ENCODE measurements at regions not wholly inside any gene's neighbourhood (a gene's known extent, or its start where the extent isn't known, plus 50 kb on each side); places are given as distances from the start of the nearest gene placed in this dataset.
A peak's percentile ranks its signal among the peaks of the same experiment; 100 is the strongest.

- no peaks in the 10 kb centered on the region for H3K36me3 ChIP-seq (ENCODE audit: control insufficient read depth in 2 of 2, extremely low read depth in 1 of 2, insufficient read depth in 2 of 2, low read length in 2 of 2)
- no peak overlapping the region for H3K27ac ChIP-seq (ENCODE audit: insufficient read depth, low read depth, low read length)
- H2AFZ ChIP-seq (ENCODE audit: low read depth, low read length) = no peak overlapping the region
- intact Hi-C loops (cut with micrococcal nuclease) = no loop called here
- no peaks in the 10 kb centered on the region for H3K27me3 ChIP-seq (ENCODE audit: control insufficient read depth in 2 of 2, insufficient read depth in 2 of 2, low read length in 2 of 2)
- no peaks in the 10 kb centered on the region for H3K9me1 ChIP-seq (replicated peaks; ENCODE audit: control insufficient read depth, extremely low read depth, insufficient read depth, low read length)
- dilution Hi-C loops (cut with MboI; ENCODE audit: extremely low pct_ligation_motif_present, low sequenced_read_pairs) = no loop called here
- no peak overlapping the region for H3K9ac ChIP-seq (replicated peaks; ENCODE audit: extremely low read depth, insufficient read depth, low read length)
- no peaks in the 10 kb centered on the region for H4K20me1 ChIP-seq (replicated peaks; ENCODE audit: control insufficient read depth, extremely low read depth, insufficient read depth, low read length)
- no peak overlapping the region for H3K4me2 ChIP-seq (ENCODE audit: insufficient read depth, low read length)
- BruUV-seq (replicated peaks) = no TSS peak
- no peak for FAIRE-seq
- TF ChIP-seq POLR2A (IDR thresholded peaks at IDR 0.05; ENCODE audit: low read depth, low read length) = no peak
- H3K79me2 ChIP-seq (ENCODE audit: control insufficient read depth, insufficient read depth, low read length) = no peaks in the 10 kb centered on the region
- H3K4me1 ChIP-seq (ENCODE audit: control insufficient read depth, extremely low read depth, insufficient read depth, low read length) = peaks cover 2% of the 10 kb centered on the region
- DNase-seq (ENCODE audit: low read depth, low spot score) = peak; percentile 41
- no peaks in the 10 kb centered on the region for H3K9me3 ChIP-seq (replicated peaks; ENCODE audit: control insufficient read depth, insufficient read depth, low read length)
- CTCF ChIA-PET = interaction anchor here (1.0 to 1.4 kb wide), 2 partner anchors 8 to 14 kb away, joined by 3 to 5 read pairs; no protein-coding TSS in a partner anchor
- POLR2A ChIA-PET = no interaction called here
- no peak overlapping the region for H3K4me3 ChIP-seq (replicated peaks in 1 of 3; ENCODE audit: insufficient read depth in 1 of 3, low read depth in 1 of 3, low read length in 3 of 3)
These were observed 81.3 kb upstream of the ZNF438 start for GRCh38 chr10:31112961-31113360.

- Histone ChIP-seq H3K4me3 (replicated peaks in 1 of 3; ENCODE audit: insufficient read depth in 1 of 3, low read depth in 1 of 3, low read length in 3 of 3) (no peak overlapping the region), H3K27me3 (ENCODE audit: control insufficient read depth in 2 of 2, insufficient read depth in 2 of 2, low read length in 2 of 2) (no peaks in the 10 kb centered on the region), H3K4me2 (ENCODE audit: insufficient read depth, low read length) (no peak overlapping the region), H3K79me2 (ENCODE audit: control insufficient read depth, insufficient read depth, low read length) (no peaks in the 10 kb centered on the region), H3K27ac (ENCODE audit: insufficient read depth, low read depth, low read length) (no peak overlapping the region), H3K4me1 (ENCODE audit: control insufficient read depth, extremely low read depth, insufficient read depth, low read length) (peaks cover 2% of the 10 kb centered on the region), H4K20me1 (replicated peaks; ENCODE audit: control insufficient read depth, extremely low read depth, insufficient read depth, low read length) (no peaks in the 10 kb centered on the region), H3K9me3 (replicated peaks; ENCODE audit: control insufficient read depth, insufficient read depth, low read length) (no peaks in the 10 kb centered on the region), H3K36me3 (ENCODE audit: control insufficient read depth in 2 of 2, extremely low read depth in 1 of 2, insufficient read depth in 2 of 2, low read length in 2 of 2) (no peaks in the 10 kb centered on the region), H3K9me1 (replicated peaks; ENCODE audit: control insufficient read depth, extremely low read depth, insufficient read depth, low read length) (no peaks in the 10 kb centered on the region), H3K9ac (replicated peaks; ENCODE audit: extremely low read depth, insufficient read depth, low read length) (no peak overlapping the region), H2AFZ (ENCODE audit: low read depth, low read length) (no peak overlapping the region)
- DNase-seq (ENCODE audit: low read depth, low spot score) = no peak
- ChIA-PET POLR2A (no interaction called here), CTCF (no interaction called here)
- no TSS peak for BruUV-seq (replicated peaks)
- FAIRE-seq = no peak
- dilution Hi-C loops (cut with MboI; ENCODE audit: extremely low pct_ligation_motif_present, low sequenced_read_pairs) = no loop called here
- intact Hi-C loops (cut with micrococcal nuclease) = no loop called here
- no peak for TF ChIP-seq FOS (IDR thresholded peaks at IDR 0.05; ENCODE audit: borderline replicate concordance, insufficient read depth, low read length)
- TF ChIP-seq POLR2AphosphoS5 (IDR thresholded peaks at IDR 0.05; ENCODE audit: insufficient read depth, low read depth, low read length) = no peak
- no peak for TF ChIP-seq JUN (IDR thresholded peaks at IDR 0.05; ENCODE audit: borderline replicate concordance, insufficient read depth, insufficient read length, low read depth)
- no peak for TF ChIP-seq CTCF (IDR thresholded peaks at IDR 0.05; ENCODE audit: extremely low read depth in 1 of 2, insufficient read depth in 1 of 2, low read depth in 1 of 2, low read length in 2 of 2)
- no peak for TF ChIP-seq POLR2A (IDR thresholded peaks at IDR 0.05; ENCODE audit: low read depth, low read length)
- TF ChIP-seq, protein P1, sequence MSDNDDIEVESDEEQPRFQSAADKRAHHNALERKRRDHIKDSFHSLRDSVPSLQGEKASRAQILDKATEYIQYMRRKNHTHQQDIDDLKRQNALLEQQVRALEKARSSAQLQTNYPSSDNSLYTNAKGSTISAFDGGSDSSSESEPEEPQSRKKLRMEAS (IDR thresholded peaks at IDR 0.05; ENCODE audit: insufficient read depth, insufficient read length) = no peak
These were observed 84.6 kb upstream of the ZNF438 start for GRCh38 chr10:31116226-31116625.
